ENCODE measurements at regions not wholly inside any gene's neighbourhood (a gene's known extent, or its start where the extent isn't known, plus 50 kb on each side); places are given as distances from the start of the nearest gene placed in this dataset.

GRCh38 chr1:29563092-29563491, 326.8 kb downstream of the PTPRU start:
- peaks cover 23% of the 10 kb centered on the region for H3K9me3 ChIP-seq (ENCODE audit: insufficient read depth, low read depth, low read length)
- H3K4me3 ChIP-seq (ENCODE audit: low read length, poor library complexity, severe bottlenecking): no peak overlapping the region
- no peaks in the 10 kb centered on the region for H3K27me3 ChIP-seq (ENCODE audit: insufficient read depth, low read length, poor library complexity, severe bottlenecking)
- TF ChIP-seq EZH2phosphoT487 (IDR thresholded peaks at IDR 0.05; ENCODE audit: borderline replicate concordance) (no peak), CTCF (conservative IDR thresholded peaks at IDR 0.05; ENCODE audit: low read length) (no peak)
- H3K79me2 ChIP-seq (ENCODE audit: insufficient read depth, low read length): no peaks in the 10 kb centered on the region
- no peaks in the 10 kb centered on the region for H4K20me1 ChIP-seq (ENCODE audit: insufficient read depth, low read length, poor library complexity, severe bottlenecking)
- no peak overlapping the region for H3K9ac ChIP-seq (ENCODE audit: low read depth, low read length, poor library complexity, severe bottlenecking)
- H3K9me2 ChIP-seq (replicated peaks; ENCODE audit: low read depth, low read length): no peaks in the 10 kb centered on the region
- H3F3A ChIP-seq (ENCODE audit: low read depth): no peaks in the 10 kb centered on the region
- H3K4me1 ChIP-seq (ENCODE audit: insufficient read depth, low read length, poor library complexity, severe bottlenecking): no peaks in the 10 kb centered on the region
- no peak overlapping the region for H2AFZ ChIP-seq (ENCODE audit: low read length)
- no peaks in the 10 kb centered on the region for H3K36me3 ChIP-seq (ENCODE audit: insufficient read depth, low read length)
- H3K4me2 ChIP-seq (ENCODE audit: low read depth, low read length, poor library complexity, severe bottlenecking): no peak overlapping the region

- no peaks in the 10 kb centered on the region for H3F3A ChIP-seq (ENCODE audit: low read depth)
- H3K9ac ChIP-seq (ENCODE audit: low read depth, low read length, poor library complexity, severe bottlenecking): no peak overlapping the region
- H3K9me3 ChIP-seq (ENCODE audit: insufficient read depth, low read depth, low read length): peaks cover 7% of the 10 kb centered on the region; the same call in 1 of the 2 replicates
- no peaks in the 10 kb centered on the region for H3K79me2 ChIP-seq (ENCODE audit: insufficient read depth, low read length)
- H3K4me1 ChIP-seq (ENCODE audit: insufficient read depth, low read length, poor library complexity, severe bottlenecking): no peaks in the 10 kb centered on the region
- H3K27me3 ChIP-seq (ENCODE audit: insufficient read depth, low read length, poor library complexity, severe bottlenecking): no peaks in the 10 kb centered on the region
- no peak overlapping the region for H2AFZ ChIP-seq (ENCODE audit: low read length)
- H3K4me3 ChIP-seq (ENCODE audit: low read length, poor library complexity, severe bottlenecking): no peak overlapping the region
- no peaks in the 10 kb centered on the region for H3K9me2 ChIP-seq (replicated peaks; ENCODE audit: low read depth, low read length)
- H3K4me2 ChIP-seq (ENCODE audit: low read depth, low read length, poor library complexity, severe bottlenecking): no peak overlapping the region
- TF ChIP-seq EZH2phosphoT487 (IDR thresholded peaks at IDR 0.05; ENCODE audit: borderline replicate concordance) (no peak), CTCF (conservative IDR thresholded peaks at IDR 0.05; ENCODE audit: low read length) (no peak)
- no peaks in the 10 kb centered on the region for H4K20me1 ChIP-seq (ENCODE audit: insufficient read depth, low read length, poor library complexity, severe bottlenecking)
- H3K36me3 ChIP-seq (ENCODE audit: insufficient read depth, low read length): no peaks in the 10 kb centered on the region
These were observed 322.7 kb downstream of the PTPRU start for GRCh38 chr1:29559056-29559455.

GRCh38 chr1:29557701-29558600, 321.6 kb downstream of the PTPRU start:
- no peaks in the 10 kb centered on the region for H4K20me1 ChIP-seq (ENCODE audit: insufficient read depth, low read length, poor library complexity, severe bottlenecking)
- H3K9me3 ChIP-seq (ENCODE audit: insufficient read depth, low read depth, low read length): peaks cover 1% of the 10 kb centered on the region; the same call in 1 of the 2 replicates

More at GRCh38 chr1:29557701-29558600, 321.6 kb downstream of the PTPRU start:
- Histone ChIP-seq H3K27me3 (ENCODE audit: insufficient read depth, low read length, poor library complexity, severe bottlenecking) (no peaks in the 10 kb centered on the region), H3K36me3 (ENCODE audit: insufficient read depth, low read length) (no peaks in the 10 kb centered on the region), H3K79me2 (ENCODE audit: insufficient read depth, low read length) (no peaks in the 10 kb centered on the region), H3K9ac (ENCODE audit: low read depth, low read length, poor library complexity, severe bottlenecking) (no peak overlapping the region), H2AFZ (ENCODE audit: low read length) (no peak overlapping the region), H3K4me3 (ENCODE audit: low read length, poor library complexity, severe bottlenecking) (no peak overlapping the region), H3K9me2 (replicated peaks; ENCODE audit: low read depth, low read length) (no peaks in the 10 kb centered on the region), H3F3A (ENCODE audit: low read depth) (no peaks in the 10 kb centered on the region), H3K4me1 (ENCODE audit: insufficient read depth, low read length, poor library complexity, severe bottlenecking) (no peaks in the 10 kb centered on the region), H3K4me2 (ENCODE audit: low read depth, low read length, poor library complexity, severe bottlenecking) (no peak overlapping the region)
- no peak for TF ChIP-seq CTCF (conservative IDR thresholded peaks at IDR 0.05; ENCODE audit: low read length)
- no peak for TF ChIP-seq EZH2phosphoT487 (IDR thresholded peaks at IDR 0.05; ENCODE audit: borderline replicate concordance)
